ENCODE measurements at regions not wholly inside any gene's neighbourhood (a gene's known extent, or its start where the extent isn't known, plus 50 kb on each side); places are given as distances from the start of the nearest gene placed in this dataset.

DNA sequence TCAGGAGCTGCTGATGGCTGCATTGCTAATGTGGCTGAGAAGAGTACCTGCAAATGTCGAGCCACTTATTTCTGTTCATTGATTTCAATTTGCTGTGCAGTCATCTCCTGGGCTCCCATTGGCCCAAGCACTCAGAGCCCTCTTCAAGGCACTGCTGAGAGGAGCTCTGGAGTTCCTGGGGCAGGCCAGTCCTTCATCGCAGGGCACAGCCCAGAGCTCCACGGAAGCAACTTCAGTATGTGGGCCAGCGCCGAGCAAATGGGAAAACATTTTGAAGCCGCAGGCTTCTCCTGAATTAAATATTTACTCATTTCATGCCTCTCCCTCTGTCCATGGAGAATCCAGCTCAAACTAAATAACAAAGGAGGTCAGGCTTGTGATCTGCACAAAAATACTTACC is 383.3 kb downstream of the BCOR start:
- no peaks in the 10 kb centered on the region for H3K36me3 ChIP-seq
- H3K27ac ChIP-seq, result no peak overlapping the region
- ATAC-seq (no peak), FAIRE-seq (no peak), DNase-seq (no peak)
- TF ChIP-seq, protein P1, sequence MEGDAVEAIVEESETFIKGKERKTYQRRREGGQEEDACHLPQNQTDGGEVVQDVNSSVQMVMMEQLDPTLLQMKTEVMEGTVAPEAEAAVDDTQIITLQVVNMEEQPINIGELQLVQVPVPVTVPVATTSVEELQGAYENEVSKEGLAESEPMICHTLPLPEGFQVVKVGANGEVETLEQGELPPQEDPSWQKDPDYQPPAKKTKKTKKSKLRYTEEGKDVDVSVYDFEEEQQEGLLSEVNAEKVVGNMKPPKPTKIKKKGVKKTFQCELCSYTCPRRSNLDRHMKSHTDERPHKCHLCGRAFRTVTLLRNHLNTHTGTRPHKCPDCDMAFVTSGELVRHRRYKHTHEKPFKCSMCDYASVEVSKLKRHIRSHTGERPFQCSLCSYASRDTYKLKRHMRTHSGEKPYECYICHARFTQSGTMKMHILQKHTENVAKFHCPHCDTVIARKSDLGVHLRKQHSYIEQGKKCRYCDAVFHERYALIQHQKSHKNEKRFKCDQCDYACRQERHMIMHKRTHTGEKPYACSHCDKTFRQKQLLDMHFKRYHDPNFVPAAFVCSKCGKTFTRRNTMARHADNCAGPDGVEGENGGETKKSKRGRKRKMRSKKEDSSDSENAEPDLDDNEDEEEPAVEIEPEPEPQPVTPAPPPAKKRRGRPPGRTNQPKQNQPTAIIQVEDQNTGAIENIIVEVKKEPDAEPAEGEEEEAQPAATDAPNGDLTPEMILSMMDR (IDR thresholded peaks at IDR 0.05), result no peak
- WGBS, 2 donors, result 80 to 82% methylated on average over 6 of the region's 6 CpGs
- H3K9me3 ChIP-seq, result no peaks in the 10 kb centered on the region
- H3K4me1 ChIP-seq, result no peaks in the 10 kb centered on the region
- no peak overlapping the region for H3K4me3 ChIP-seq
- intact Hi-C loops (cut with DNase I), result no loop called here
- no peaks in the 10 kb centered on the region for H3K27me3 ChIP-seq

DNA sequence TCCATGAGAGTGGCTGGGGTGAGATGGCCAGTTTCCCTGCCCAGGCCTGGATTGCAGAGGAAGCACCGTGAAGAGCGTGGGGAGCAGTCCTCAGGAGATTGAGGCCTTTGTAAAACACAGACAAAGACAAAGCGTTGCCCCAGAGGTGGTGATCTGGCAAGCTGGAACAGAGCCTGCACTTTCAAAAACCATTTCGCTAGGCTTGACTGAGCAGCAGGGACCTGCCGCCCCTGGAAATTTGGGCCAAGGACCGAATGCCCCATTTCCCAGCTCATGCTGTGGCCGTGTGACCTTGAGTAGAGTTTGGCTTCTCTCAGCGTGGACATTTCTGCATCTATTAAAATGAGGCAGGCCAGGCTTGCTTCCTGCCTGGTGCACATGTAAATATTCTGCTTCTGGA is 381.4 kb downstream of the BCOR start:
- H3K4me3 ChIP-seq, result no peak overlapping the region
- no peak for DNase-seq
- H3K4me1 ChIP-seq, result no peaks in the 10 kb centered on the region
- no peaks in the 10 kb centered on the region for H3K36me3 ChIP-seq
- TF ChIP-seq, protein P1 (IDR thresholded peaks at IDR 0.05), result no peak
- H3K27me3 ChIP-seq, result no peaks in the 10 kb centered on the region
- 45 to 47% methylated on average over 8 of the region's 8 CpGs for WGBS, 2 donors
- no peak for ATAC-seq
- no peak for FAIRE-seq
- intact Hi-C loops (cut with DNase I), result no loop called here
- H3K27ac ChIP-seq, result no peak overlapping the region
- no peaks in the 10 kb centered on the region for H3K9me3 ChIP-seq

DNA sequence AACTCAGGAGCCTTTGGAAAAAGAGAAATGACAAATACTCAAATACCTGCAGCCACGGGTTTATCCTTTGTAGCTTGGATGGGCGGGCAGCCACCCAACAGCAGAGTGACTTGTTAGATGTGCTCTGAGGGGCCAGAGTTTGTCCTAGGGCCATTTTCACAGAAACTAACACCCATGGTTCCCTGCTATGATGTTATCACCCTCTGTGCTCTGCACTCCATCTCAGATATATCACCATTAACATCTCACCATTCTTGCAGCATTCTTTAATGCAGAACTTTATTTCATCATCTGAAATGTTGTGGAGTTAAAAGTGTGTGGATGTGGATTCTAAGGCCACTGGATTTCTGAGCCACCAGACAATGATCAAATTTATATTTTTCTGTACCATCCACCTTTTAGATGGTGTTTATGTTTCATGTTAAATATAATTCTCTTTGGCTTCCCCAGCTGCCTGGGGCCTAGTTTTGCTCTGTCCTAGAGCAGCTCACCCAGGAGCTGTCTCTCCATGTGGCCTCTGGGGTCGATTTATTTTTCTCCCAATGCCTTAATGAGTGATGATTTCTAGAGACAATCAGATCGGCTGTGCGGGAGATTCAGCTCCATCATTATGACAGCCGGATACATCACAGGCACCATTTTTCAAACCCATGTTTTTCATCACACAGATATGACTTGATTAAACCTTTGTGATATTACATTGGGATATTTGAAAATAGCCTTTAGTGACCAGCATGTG is 380.8 kb downstream of the BCOR start:
- intact Hi-C loops (cut with DNase I), result no loop called here
- Histone ChIP-seq H3K36me3 (no peaks in the 10 kb centered on the region), H3K27ac (no peak overlapping the region), H3K4me3 (no peak overlapping the region), H3K9me3 (no peaks in the 10 kb centered on the region), H3K27me3 (no peaks in the 10 kb centered on the region), H3K4me1 (no peaks in the 10 kb centered on the region)
- no peak for DNase-seq
- ATAC-seq, result no peak
- FAIRE-seq, result no peak
- TF ChIP-seq, protein P1 (IDR thresholded peaks at IDR 0.05), result no peak
- 69 to 74% methylated on average over 6 of the region's 6 CpGs for WGBS, 2 donors

DNA sequence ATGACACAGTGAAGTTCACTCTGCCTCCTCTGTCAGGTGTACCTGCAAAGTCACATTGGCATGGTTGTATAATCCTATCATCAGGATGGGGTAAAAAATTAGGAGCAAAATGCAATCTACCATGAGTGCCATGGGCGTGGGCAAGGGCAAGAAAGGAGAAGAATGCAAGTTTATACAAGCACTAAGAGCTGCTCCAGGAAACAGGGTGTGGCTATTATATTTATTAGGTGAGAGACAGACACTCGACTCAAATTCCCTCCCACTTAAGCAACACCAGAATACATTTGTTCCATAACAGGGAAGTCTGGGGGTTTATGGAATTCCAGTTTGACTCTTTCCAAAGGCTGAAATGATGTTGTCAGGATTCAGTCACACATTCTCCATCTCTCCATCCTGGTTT is 378.8 kb downstream of the BCOR start:
- ATAC-seq (no peak), DNase-seq (no peak), FAIRE-seq (no peak)
- WGBS, 2 donors, result 40 to 85% methylated on average over 2 of the region's 2 CpGs
- no peaks in the 10 kb centered on the region for H3K27me3 ChIP-seq
- no peak overlapping the region for H3K27ac ChIP-seq
- H3K4me3 ChIP-seq, result no peak overlapping the region
- TF ChIP-seq, protein P1 (IDR thresholded peaks at IDR 0.05), result no peak
- no peaks in the 10 kb centered on the region for H3K9me3 ChIP-seq
- intact Hi-C loops (cut with DNase I), result no loop called here
- H3K4me1 ChIP-seq, result no peaks in the 10 kb centered on the region
- H3K36me3 ChIP-seq, result no peaks in the 10 kb centered on the region

DNA sequence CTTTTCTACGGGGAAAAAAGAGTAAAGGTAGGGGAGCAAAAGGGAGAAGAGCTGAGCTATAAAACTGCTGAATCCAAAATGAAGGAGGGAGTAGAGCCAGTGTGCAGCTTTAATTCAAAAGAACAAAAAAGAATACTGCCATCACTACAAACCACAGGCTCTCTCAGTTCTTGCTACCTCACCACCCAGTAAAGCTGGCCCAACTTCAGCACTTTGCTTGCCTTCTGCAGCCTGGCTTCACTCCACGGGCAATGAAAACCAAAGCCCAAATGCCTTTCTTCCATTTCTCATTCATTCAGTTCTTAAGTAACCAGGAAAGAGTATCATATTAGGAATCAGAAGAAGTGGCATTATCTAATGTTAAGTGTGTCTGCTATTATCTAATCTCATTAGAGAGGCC is 376.8 kb downstream of the BCOR start:
- TF ChIP-seq, protein P1 (IDR thresholded peaks at IDR 0.05), result no peak
- Histone ChIP-seq H3K4me3 (no peak overlapping the region), H3K9me3 (no peaks in the 10 kb centered on the region), H3K27me3 (peaks cover 0 to 3% (median 0%) of the 10 kb centered on the region in 4 donors), H3K27ac (no peak overlapping the region), H3K4me1 (no peaks in the 10 kb centered on the region), H3K36me3 (no peaks in the 10 kb centered on the region)
- intact Hi-C loops (cut with DNase I), result no loop called here
- 75 to 82% methylated on average over 2 of the region's 2 CpGs for whole genome bisulfite sequencing, 2 donors
- no peak for ATAC-seq
- FAIRE-seq, result no peak
- no peak for DNase-seq
